ENCODE measurements at regions not wholly inside any gene's neighbourhood (a gene's known extent, or its start where the extent isn't known, plus 50 kb on each side); places are given as distances from the start of the nearest gene placed in this dataset.

DNA sequence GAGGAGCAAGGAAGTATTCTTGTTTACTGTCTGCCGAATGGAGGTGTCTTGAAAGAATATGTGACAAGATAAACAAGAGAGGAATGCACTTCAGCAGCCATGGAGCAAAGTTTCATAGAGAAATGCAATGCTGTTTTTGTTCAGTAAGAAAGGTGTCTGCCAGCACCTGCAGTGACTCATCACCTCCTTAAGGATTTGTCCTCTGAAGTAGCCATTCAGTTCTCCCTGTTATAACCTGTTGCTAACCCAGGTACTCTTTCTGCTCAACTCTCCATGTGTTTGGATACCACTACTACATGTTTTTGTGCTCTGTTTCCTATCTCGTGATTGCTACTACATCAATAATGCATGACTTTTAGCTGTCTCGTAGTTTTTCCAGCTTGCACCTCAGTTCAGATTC is 328.9 kb downstream of the CHL1 start:
- Histone ChIP-seq H3K9me3 (ENCODE audit: low read length) (peaks cover 89% of the 10 kb centered on the region), H3K36me3 (replicated peaks in 1 of 2; ENCODE audit: control insufficient read depth in 1 of 2, insufficient read depth in 2 of 2, low read length in 2 of 2) (no peaks in the 10 kb centered on the region), H3K27me3 (ENCODE audit: control insufficient read depth in 1 of 2, insufficient read depth in 2 of 2, low read length in 2 of 2) (no peaks in the 10 kb centered on the region), H4K20me1 (ENCODE audit: insufficient read depth, low read length) (no peaks in the 10 kb centered on the region), H3K4me2 (ENCODE audit: low read depth, low read length) (no peak overlapping the region), H3K9ac (ENCODE audit: insufficient read depth, low read depth, low read length) (no peak overlapping the region), H3K27ac (ENCODE audit: extremely low read length, insufficient read depth, low read length) (no peak overlapping the region), H2AFZ (ENCODE audit: low read length) (no peak overlapping the region), H3K4me3 (replicated peaks in 1 of 3; ENCODE audit: insufficient read depth in 1 of 3, low read depth in 2 of 3, low read length in 3 of 3) (no peak overlapping the region), H3K79me2 (ENCODE audit: insufficient read depth, low read length) (no peaks in the 10 kb centered on the region), H3K4me1 (ENCODE audit: insufficient read depth, low read length) (no peaks in the 10 kb centered on the region)
- in situ Hi-C loops (cut with HindIII; ENCODE audit: extremely low pct_ligation_motif_present, low pct_unique_long_range_greater_than_20kb): no loop called here
- FAIRE-seq (no peak), ATAC-seq (no peak), DNase-seq (ENCODE audit: low spot score) (no peak)
- POLR2A ChIA-PET: no interaction called here
- intact Hi-C loops (cut with micrococcal nuclease; ENCODE audit: unreplicated experiment): no loop called here
- CTCF ChIA-PET (ENCODE audit: low intra/inter-chr PET ratio, low total read pairs): no interaction called here
- TF ChIP-seq NFYC (CRISPR knock-in tag; IDR thresholded peaks at IDR 0.05) (no peak), PCBP1 (IDR thresholded peaks at IDR 0.05; ENCODE audit: borderline replicate concordance, low read depth, low read length) (no peak), ERF (CRISPR knock-in tag; IDR thresholded peaks at IDR 0.05) (no peak), AGO2 (optimal IDR thresholded peaks at IDR 0.05; ENCODE audit: low read depth, low read length) (no peak), ZNF775 (CRISPR knock-in tag; IDR thresholded peaks at IDR 0.05; ENCODE audit: borderline replicate concordance) (no peak), JUNB (CRISPR knock-in tag; IDR thresholded peaks at IDR 0.05; ENCODE audit: borderline replicate concordance) (no peak)
- TF ChIP-seq, protein P1, sequence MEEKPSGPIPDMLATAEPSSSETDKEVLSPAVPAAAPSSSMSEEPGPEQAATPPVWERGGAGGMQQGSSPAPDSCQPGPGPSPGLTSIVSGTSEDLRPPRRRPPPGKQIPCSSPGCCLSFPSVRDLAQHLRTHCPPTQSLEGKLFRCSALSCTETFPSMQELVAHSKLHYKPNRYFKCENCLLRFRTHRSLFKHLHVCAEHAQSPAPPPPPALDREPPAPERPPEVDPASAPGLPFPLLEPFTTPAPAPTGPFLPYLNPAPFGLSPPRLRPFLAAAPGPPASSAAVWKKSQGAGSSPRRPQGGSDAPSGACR (CRISPR knock-in tag; IDR thresholded peaks at IDR 0.05): no peak
- TF ChIP-seq, protein P2, sequence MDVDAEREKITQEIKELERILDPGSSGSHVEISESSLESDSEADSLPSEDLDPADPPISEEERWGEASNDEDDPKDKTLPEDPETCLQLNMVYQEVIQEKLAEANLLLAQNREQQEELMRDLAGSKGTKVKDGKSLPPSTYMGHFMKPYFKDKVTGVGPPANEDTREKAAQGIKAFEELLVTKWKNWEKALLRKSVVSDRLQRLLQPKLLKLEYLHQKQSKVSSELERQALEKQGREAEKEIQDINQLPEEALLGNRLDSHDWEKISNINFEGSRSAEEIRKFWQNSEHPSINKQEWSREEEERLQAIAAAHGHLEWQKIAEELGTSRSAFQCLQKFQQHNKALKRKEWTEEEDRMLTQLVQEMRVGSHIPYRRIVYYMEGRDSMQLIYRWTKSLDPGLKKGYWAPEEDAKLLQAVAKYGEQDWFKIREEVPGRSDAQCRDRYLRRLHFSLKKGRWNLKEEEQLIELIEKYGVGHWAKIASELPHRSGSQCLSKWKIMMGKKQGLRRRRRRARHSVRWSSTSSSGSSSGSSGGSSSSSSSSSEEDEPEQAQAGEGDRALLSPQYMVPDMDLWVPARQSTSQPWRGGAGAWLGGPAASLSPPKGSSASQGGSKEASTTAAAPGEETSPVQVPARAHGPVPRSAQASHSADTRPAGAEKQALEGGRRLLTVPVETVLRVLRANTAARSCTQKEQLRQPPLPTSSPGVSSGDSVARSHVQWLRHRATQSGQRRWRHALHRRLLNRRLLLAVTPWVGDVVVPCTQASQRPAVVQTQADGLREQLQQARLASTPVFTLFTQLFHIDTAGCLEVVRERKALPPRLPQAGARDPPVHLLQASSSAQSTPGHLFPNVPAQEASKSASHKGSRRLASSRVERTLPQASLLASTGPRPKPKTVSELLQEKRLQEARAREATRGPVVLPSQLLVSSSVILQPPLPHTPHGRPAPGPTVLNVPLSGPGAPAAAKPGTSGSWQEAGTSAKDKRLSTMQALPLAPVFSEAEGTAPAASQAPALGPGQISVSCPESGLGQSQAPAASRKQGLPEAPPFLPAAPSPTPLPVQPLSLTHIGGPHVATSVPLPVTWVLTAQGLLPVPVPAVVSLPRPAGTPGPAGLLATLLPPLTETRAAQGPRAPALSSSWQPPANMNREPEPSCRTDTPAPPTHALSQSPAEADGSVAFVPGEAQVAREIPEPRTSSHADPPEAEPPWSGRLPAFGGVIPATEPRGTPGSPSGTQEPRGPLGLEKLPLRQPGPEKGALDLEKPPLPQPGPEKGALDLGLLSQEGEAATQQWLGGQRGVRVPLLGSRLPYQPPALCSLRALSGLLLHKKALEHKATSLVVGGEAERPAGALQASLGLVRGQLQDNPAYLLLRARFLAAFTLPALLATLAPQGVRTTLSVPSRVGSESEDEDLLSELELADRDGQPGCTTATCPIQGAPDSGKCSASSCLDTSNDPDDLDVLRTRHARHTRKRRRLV (CRISPR knock-in tag; IDR thresholded peaks at IDR 0.05): no peak
- TF ChIP-seq, protein P3, sequence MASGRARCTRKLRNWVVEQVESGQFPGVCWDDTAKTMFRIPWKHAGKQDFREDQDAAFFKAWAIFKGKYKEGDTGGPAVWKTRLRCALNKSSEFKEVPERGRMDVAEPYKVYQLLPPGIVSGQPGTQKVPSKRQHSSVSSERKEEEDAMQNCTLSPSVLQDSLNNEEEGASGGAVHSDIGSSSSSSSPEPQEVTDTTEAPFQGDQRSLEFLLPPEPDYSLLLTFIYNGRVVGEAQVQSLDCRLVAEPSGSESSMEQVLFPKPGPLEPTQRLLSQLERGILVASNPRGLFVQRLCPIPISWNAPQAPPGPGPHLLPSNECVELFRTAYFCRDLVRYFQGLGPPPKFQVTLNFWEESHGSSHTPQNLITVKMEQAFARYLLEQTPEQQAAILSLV (CRISPR knock-in tag; IDR thresholded peaks at IDR 0.05; ENCODE audit: borderline replicate concordance): no peak
- TF ChIP-seq, protein P4, sequence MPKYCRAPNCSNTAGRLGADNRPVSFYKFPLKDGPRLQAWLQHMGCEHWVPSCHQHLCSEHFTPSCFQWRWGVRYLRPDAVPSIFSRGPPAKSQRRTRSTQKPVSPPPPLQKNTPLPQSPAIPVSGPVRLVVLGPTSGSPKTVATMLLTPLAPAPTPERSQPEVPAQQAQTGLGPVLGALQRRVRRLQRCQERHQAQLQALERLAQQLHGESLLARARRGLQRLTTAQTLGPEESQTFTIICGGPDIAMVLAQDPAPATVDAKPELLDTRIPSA (CRISPR knock-in tag; IDR thresholded peaks at IDR 0.05; ENCODE audit: borderline replicate concordance): no peak
- TF ChIP-seq, protein P5, sequence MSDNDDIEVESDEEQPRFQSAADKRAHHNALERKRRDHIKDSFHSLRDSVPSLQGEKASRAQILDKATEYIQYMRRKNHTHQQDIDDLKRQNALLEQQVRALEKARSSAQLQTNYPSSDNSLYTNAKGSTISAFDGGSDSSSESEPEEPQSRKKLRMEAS (IDR thresholded peaks at IDR 0.05): no peak
- TF ChIP-seq, protein P6, sequence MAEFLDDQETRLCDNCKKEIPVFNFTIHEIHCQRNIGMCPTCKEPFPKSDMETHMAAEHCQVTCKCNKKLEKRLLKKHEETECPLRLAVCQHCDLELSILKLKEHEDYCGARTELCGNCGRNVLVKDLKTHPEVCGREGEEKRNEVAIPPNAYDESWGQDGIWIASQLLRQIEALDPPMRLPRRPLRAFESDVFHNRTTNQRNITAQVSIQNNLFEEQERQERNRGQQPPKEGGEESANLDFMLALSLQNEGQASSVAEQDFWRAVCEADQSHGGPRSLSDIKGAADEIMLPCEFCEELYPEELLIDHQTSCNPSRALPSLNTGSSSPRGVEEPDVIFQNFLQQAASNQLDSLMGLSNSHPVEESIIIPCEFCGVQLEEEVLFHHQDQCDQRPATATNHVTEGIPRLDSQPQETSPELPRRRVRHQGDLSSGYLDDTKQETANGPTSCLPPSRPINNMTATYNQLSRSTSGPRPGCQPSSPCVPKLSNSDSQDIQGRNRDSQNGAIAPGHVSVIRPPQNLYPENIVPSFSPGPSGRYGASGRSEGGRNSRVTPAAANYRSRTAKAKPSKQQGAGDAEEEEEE (CRISPR knock-in tag; IDR thresholded peaks at IDR 0.05; ENCODE audit: borderline replicate concordance): no peak
- TF ChIP-seq, protein P7, sequence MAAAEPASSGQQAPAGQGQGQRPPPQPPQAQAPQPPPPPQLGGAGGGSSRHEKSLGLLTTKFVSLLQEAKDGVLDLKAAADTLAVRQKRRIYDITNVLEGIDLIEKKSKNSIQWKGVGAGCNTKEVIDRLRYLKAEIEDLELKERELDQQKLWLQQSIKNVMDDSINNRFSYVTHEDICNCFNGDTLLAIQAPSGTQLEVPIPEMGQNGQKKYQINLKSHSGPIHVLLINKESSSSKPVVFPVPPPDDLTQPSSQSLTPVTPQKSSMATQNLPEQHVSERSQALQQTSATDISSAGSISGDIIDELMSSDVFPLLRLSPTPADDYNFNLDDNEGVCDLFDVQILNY (CRISPR knock-in tag; conservative IDR thresholded peaks at IDR 0.05): no peak
- no TSS peak for BruUV-seq (replicated peaks)
- WGBS (ENCODE audit: low lambda C conversion rate): 2% methylated on average over 3 of the region's 3 CpGs

Data from HepG2 (cell line).